Astrocyte (in vitro differentiated cells and primary cell): ENCODE measurements at regions not wholly inside any gene's neighbourhood (a gene's known extent, or its start where the extent isn't known, plus 50 kb on each side); places are given as distances from the start of the nearest gene placed in this dataset.

Source experiments
- CTCF ChIP-seq: IDR thresholded peaks from 2 replicates; pipeline ENCODE4 v1.5.1; 2011; ENCODE audit warnings: low read depth, mild to moderate bottlenecking, inconsistent platforms, low read length, moderate library complexity; ENCODE audit not compliant: insufficient read depth
- EZH2 ChIP-seq: IDR thresholded peaks from 2 replicates; pipeline ENCODE4 v1.6.1; 2012; ENCODE audit warnings: mild to moderate bottlenecking, low read length, inconsistent platforms; ENCODE audit not compliant: insufficient read depth

DNA sequence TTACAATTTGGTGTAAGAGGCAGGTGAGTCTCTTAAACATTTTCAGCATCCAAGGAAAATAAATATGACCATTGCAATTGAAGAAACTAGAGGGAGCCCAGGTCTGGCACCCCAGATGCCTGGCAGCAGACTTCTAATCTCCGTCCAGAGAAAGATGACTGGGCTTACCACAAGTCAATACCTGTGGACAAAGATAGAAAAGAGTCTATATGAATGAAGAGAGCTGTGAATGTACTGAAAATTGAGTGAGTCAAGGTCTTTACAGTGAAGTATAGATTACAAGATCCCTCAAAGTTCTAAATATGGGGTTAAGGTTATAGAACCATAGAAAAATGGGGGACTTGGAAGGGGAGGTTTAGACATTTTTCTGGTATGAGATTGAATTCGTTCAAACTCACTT lies 827.4 kb upstream of the NR2F2 start:
- no peak for TF ChIP-seq CTCF
- no peak for TF ChIP-seq EZH2
